Gastrocnemius medialis (tissue), 4 donors: ENCODE measurements at regions not wholly inside any gene's neighbourhood (a gene's known extent, or its start where the extent isn't known, plus 50 kb on each side); places are given as distances from the start of the nearest gene placed in this dataset.

ENCODE experiments used
- ATAC-seq, 2 donors: fragments of 150-250 bp; one replicate each; pipeline ENCODE4 v1.9.1; 2016
- DNase-seq, 2 donors: peaks; one replicate each; pipeline ENCODE4 v3.0.0-alpha.2; 2019
- H3K27ac ChIP-seq, 4 donors: fragments of 200-600 bp; sonication (generic); 1 replicate in 1 of 4; 2 replicates in 3 of 4; pipeline ENCODE4 v1.5.1; 2016 to 2018; ENCODE audit warnings: mild to moderate bottlenecking in 2 of 4, moderate library complexity in 1 of 4
- H3K27me3 ChIP-seq, 3 donors: fragments of 200-600 bp; sonication (generic) in 2 of 3; 1 replicate in 1 of 3; 2 replicates in 2 of 3; pipeline versions ENCODE4 v1.5.1 to v1.6.0; 2016 to 2019; ENCODE audit warnings: mild to moderate bottlenecking in 1 of 3, moderate library complexity in 1 of 3
- H3K36me3 ChIP-seq, 2 donors: fragments of 200-600 bp; sonication (generic) in 1 of 2; one replicate each; pipeline ENCODE4 v1.5.1; 2017 to 2018
- H3K4me1 ChIP-seq, 2 donors: fragments of 200-600 bp; sonication (generic) in 1 of 2; one replicate each; pipeline ENCODE4 v1.5.1; 2016 to 2017; ENCODE audit warnings: mild to moderate bottlenecking in 2 of 2
- H3K4me3 ChIP-seq, 4 donors: fragments of 200-600 bp; sonication (generic) in 3 of 4; 1 replicate in 1 of 4; 2 replicates in 3 of 4; pipeline ENCODE4 v1.5.1; 2016 to 2019; ENCODE audit warnings: mild to moderate bottlenecking in 2 of 4
- H3K9me3 ChIP-seq, 3 donors: fragments of 200-600 bp; sonication (generic) in 2 of 3; 1 replicate in 1 of 3; 2 replicates in 2 of 3; pipeline ENCODE4 v1.5.1; 2016 to 2019
- CTCF ChIP-seq, 5 experiments: fragments of 450-650 bp in 3 of 5; fragments of 200-600 bp in 2 of 5; sonication (generic) in 2 of 5; IDR thresholded peaks in 4 of 5; conservative IDR thresholded peaks in 1 of 5; 1 replicate in 4 of 5; 2 replicates in 1 of 5; pipeline ENCODE4 v1.5.1; 2016 to 2019; ENCODE audit warnings: antibody characterized with exemption in 5 of 5, mild to moderate bottlenecking in 3 of 5, moderate library complexity in 3 of 5
- POLR2A ChIP-seq, 2 donors: fragments of 450-650 bp; IDR thresholded peaks; one replicate each; pipeline ENCODE4 v1.6.1; 2017; ENCODE audit warnings: antibody characterized with exemption in 2 of 2, mild to moderate bottlenecking in 2 of 2, moderate library complexity in 2 of 2
- in situ Hi-C, 4 donors: fragments of 200-750 bp; cut with MboI; loops; one replicate each; pipeline versions ENCODE4 v1.15.0 to v1.8.0; 2017; ENCODE audit warnings: low sequenced_read_pairs in 4 of 4
- intact Hi-C: fragments of 100-400 bp; cut with DNase I; formaldehyde crosslinking; loops from one replicate; pipeline ENCODE4 v1.15.1; 2023; ENCODE audit warnings: low total_unique reads

- H3K9me3 ChIP-seq: no peaks in the 10 kb centered on the region
- DNase-seq (no peak), ATAC-seq (no peak)
- H3K4me3 ChIP-seq: no peak overlapping the region
- no peaks in the 10 kb centered on the region for H3K36me3 ChIP-seq
- intact Hi-C loops: no loop called here
- no peak for TF ChIP-seq CTCF (IDR thresholded peaks at IDR 0.05 in 4 of 5, conservative IDR thresholded peaks at IDR 0.05 in 1 of 5)
- no peak for TF ChIP-seq POLR2A (IDR thresholded peaks at IDR 0.05)
- in situ Hi-C loops: loop anchor here in 2 of 4 donors (25.0 kb wide), 3 partner anchors 353 to 647 kb away; no protein-coding TSS in a partner anchor
- no peak overlapping the region for H3K27ac ChIP-seq
- peaks cover 18 to 47% of the 10 kb centered on the region in 2 donors for H3K4me1 ChIP-seq
- H3K27me3 ChIP-seq: no peaks in the 10 kb centered on the region
Observed at GRCh38 chr2:217158928-217159327, 299.1 kb upstream of the TNP1 start.

DNA sequence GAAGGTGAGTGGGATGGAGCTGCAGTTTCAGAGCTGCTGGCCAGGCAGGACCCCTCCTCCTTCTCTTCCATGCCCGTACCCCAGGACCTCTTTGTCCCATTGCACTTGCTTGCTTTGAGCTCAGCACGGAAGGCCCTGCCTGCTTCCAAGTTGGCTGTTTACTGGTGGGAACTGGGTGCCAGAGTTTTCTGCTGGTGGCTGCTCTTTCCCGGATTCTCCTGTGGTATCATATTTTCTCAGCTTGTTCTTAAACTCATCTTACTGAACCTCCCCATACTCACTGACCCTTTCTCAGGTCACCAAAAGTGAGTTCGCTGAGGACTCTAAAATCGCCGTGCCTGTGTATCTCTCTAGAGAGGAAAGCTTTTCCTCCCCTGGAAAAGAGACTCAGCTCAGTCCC, 297.7 kb upstream of the TNP1 start:
- Histone ChIP-seq H3K27me3 (no peaks in the 10 kb centered on the region), H3K4me3 (no peak overlapping the region), H3K9me3 (no peaks in the 10 kb centered on the region), H3K27ac (peak overlapping the region in 1 of 4 donors; percentile 16), H3K36me3 (no peaks in the 10 kb centered on the region), H3K4me1 (peaks cover 9 to 38% of the 10 kb centered on the region in 2 donors)
- intact Hi-C loops (no loop called here), in situ Hi-C loops (loop anchor here in 2 of 4 donors (25.0 kb wide), 3 partner anchors 355 to 645 kb away; no protein-coding TSS in a partner anchor)
- TF ChIP-seq CTCF (IDR thresholded peaks at IDR 0.05 in 4 of 5, conservative IDR thresholded peaks at IDR 0.05 in 1 of 5) (no peak), POLR2A (IDR thresholded peaks at IDR 0.05) (no peak)
- peak; percentile 56 to 87 for ATAC-seq
- peak in 1 of 2 donors; percentile 16 for DNase-seq

DNA sequence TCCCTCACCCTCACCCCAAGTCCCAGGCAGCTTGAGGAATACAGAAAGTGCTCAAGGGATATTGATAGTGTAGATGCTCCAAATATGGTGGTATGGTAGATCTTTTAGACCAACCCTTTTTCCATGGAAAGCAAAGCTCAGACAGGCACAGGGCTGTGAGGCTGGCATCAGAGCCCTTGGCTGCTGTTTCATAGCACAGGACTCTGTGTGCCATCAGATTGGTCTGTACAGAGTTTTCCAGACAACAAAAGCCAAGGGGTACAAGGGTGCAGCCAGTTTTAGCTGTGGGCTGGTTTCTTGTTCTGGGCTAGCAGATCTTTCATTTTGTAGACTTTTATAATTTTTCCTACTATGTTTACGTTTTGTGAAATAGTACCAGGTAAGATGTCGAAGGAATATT, 296.9 kb upstream of the TNP1 start:
- Histone ChIP-seq H3K27ac (no peak overlapping the region), H3K27me3 (no peaks in the 10 kb centered on the region), H3K9me3 (no peaks in the 10 kb centered on the region), H3K4me3 (no peak overlapping the region), H3K4me1 (peaks cover 9 to 35% of the 10 kb centered on the region in 2 donors), H3K36me3 (no peaks in the 10 kb centered on the region)
- in situ Hi-C loops (loop anchor here in 2 of 4 donors (25.0 kb wide), 3 partner anchors 356 to 644 kb away; no protein-coding TSS in a partner anchor), intact Hi-C loops (no loop called here)
- TF ChIP-seq POLR2A (IDR thresholded peaks at IDR 0.05): no peak
- no peak for TF ChIP-seq CTCF (IDR thresholded peaks at IDR 0.05 in 4 of 5, conservative IDR thresholded peaks at IDR 0.05 in 1 of 5)
- no peak for DNase-seq
- peak in 1 of 2 donors; percentile 79 for ATAC-seq

- H3K27me3 ChIP-seq: no peaks in the 10 kb centered on the region
- H3K27ac ChIP-seq: no peak overlapping the region
- H3K4me1 ChIP-seq: peaks cover 9 to 27% of the 10 kb centered on the region in 2 donors
- H3K9me3 ChIP-seq: no peaks in the 10 kb centered on the region
- ATAC-seq (no peak), DNase-seq (no peak)
- no peaks in the 10 kb centered on the region for H3K36me3 ChIP-seq
- no peak overlapping the region for H3K4me3 ChIP-seq
- no peak for TF ChIP-seq POLR2A (IDR thresholded peaks at IDR 0.05)
- TF ChIP-seq CTCF (IDR thresholded peaks at IDR 0.05 in 4 of 5, conservative IDR thresholded peaks at IDR 0.05 in 1 of 5): no peak
- intact Hi-C loops: no loop called here
- in situ Hi-C loops: loop anchor here in 2 of 4 donors (25.0 kb wide), 3 partner anchors 357 to 643 kb away; no protein-coding TSS in a partner anchor
Observed at GRCh38 chr2:217154923-217155322, 295.1 kb upstream of the TNP1 start.

GRCh38 chr2:217153510-217153909, 293.6 kb upstream of the TNP1 start:
- H3K36me3 ChIP-seq: no peaks in the 10 kb centered on the region
- no peak for TF ChIP-seq POLR2A (IDR thresholded peaks at IDR 0.05)
- TF ChIP-seq CTCF (IDR thresholded peaks at IDR 0.05 in 4 of 5, conservative IDR thresholded peaks at IDR 0.05 in 1 of 5): no peak
- no peak for ATAC-seq
- DNase-seq: no peak
- H3K27me3 ChIP-seq: no peaks in the 10 kb centered on the region
- peaks cover 9 to 20% of the 10 kb centered on the region in 2 donors for H3K4me1 ChIP-seq
- in situ Hi-C loops: loop anchor here in 2 of 4 donors (25.0 kb wide), 3 partner anchors 359 to 641 kb away; no protein-coding TSS in a partner anchor
- intact Hi-C loops: no loop called here
- H3K4me3 ChIP-seq: no peak overlapping the region
- H3K27ac ChIP-seq: no peak overlapping the region
- H3K9me3 ChIP-seq: no peaks in the 10 kb centered on the region
